ENCODE measurements at regions not wholly inside any gene's neighbourhood (a gene's known extent, or its start where the extent isn't known, plus 50 kb on each side); places are given as distances from the start of the nearest gene placed in this dataset.
"Not testable (repeated sequence)": the region's sequence is repeated elsewhere in the genome, so short reads cannot be mapped to it uniquely, and the experiment has no call there.

- not testable (repeated sequence) for TF ChIP-seq ZBTB4 (CRISPR knock-in tag; IDR thresholded peaks at IDR 0.05); POLR2A (IDR thresholded peaks at IDR 0.05; ENCODE audit: low read depth, low read length)
Observed at GRCh38 chr12:47463918-47464317, 241.9 kb downstream of the RPAP3 start.

Data from GM12878 (cell line).